ENCODE measurements at regions not wholly inside any gene's neighbourhood (a gene's known extent, or its start where the extent isn't known, plus 50 kb on each side); places are given as distances from the start of the nearest gene placed in this dataset.

DNA sequence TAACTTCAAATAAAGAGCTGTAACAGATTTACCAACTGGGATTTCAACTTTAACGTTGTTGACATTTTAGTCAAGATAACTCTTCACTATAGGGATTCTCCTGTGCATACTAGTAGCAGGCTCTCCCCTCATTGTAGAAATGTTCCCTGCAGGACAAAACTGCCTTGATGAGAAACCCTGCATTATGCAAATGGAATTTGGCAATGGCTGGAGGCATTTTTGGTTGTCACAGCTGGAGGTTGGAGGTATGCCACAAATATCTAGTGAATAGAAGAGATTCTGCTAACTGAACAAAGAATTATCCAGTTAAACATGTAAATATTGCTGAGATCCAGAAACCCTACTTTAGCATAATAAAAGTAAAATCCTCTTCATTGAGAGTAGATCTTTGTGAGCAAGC is 928.8 kb upstream of the ALCAM start:
- TF ChIP-seq, protein P1, sequence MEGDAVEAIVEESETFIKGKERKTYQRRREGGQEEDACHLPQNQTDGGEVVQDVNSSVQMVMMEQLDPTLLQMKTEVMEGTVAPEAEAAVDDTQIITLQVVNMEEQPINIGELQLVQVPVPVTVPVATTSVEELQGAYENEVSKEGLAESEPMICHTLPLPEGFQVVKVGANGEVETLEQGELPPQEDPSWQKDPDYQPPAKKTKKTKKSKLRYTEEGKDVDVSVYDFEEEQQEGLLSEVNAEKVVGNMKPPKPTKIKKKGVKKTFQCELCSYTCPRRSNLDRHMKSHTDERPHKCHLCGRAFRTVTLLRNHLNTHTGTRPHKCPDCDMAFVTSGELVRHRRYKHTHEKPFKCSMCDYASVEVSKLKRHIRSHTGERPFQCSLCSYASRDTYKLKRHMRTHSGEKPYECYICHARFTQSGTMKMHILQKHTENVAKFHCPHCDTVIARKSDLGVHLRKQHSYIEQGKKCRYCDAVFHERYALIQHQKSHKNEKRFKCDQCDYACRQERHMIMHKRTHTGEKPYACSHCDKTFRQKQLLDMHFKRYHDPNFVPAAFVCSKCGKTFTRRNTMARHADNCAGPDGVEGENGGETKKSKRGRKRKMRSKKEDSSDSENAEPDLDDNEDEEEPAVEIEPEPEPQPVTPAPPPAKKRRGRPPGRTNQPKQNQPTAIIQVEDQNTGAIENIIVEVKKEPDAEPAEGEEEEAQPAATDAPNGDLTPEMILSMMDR (IDR thresholded peaks at IDR 0.05), result no peak
- TF ChIP-seq POLR2AphosphoS5 (IDR thresholded peaks at IDR 0.05; ENCODE audit: insufficient read depth in 1 of 2, low read depth in 1 of 2), result no peak
